Sigmoid colon (tissue), 6 donors: ENCODE measurements at regions not wholly inside any gene's neighbourhood (a gene's known extent, or its start where the extent isn't known, plus 50 kb on each side); places are given as distances from the start of the nearest gene placed in this dataset.

Source experiments
- DNase-seq: peaks from one replicate; pipeline ENCODE4 v3.0.0-alpha.2; 2019
- H3K27ac ChIP-seq, 4 donors: fragments of 200-600 bp; sonication (generic); one replicate each; pipeline ENCODE4 v1.5.1; 2016 to 2019; ENCODE audit warnings: mild to moderate bottlenecking in 1 of 4
- H3K27me3 ChIP-seq, 3 donors: fragments of 200-600 bp; sonication (generic); one replicate each; pipeline ENCODE4 v1.5.1; 2019; ENCODE audit warnings: mild to moderate bottlenecking in 1 of 3
- H3K36me3 ChIP-seq, 4 donors: fragments of 200-600 bp; sonication (generic); one replicate each; pipeline ENCODE4 v1.5.1; 2016 to 2019
- H3K4me1 ChIP-seq, 4 donors: fragments of 200-600 bp; sonication (generic); one replicate each; pipeline ENCODE4 v1.5.1; 2017 to 2019
- H3K4me3 ChIP-seq, 4 donors: fragments of 200-600 bp; sonication (generic); one replicate each; pipeline ENCODE4 v1.5.1; 2017 to 2019; ENCODE audit warnings: mild to moderate bottlenecking in 2 of 4, moderate library complexity in 1 of 4
- H3K9me3 ChIP-seq, 4 donors: fragments of 200-600 bp in 3 of 4; sonication (generic) in 3 of 4; one replicate each; pipeline versions ENCODE4 v1.5.1 to v1.6.1; 2013 to 2019
- CTCF ChIP-seq, 4 experiments: fragments of 450-650 bp in 3 of 4; fragments of 200-600 bp in 1 of 4; IDR thresholded peaks; one replicate each; pipeline ENCODE4 v1.5.1; 2016 to 2019; ENCODE audit warnings: antibody characterized with exemption in 4 of 4, mild to moderate bottlenecking in 3 of 4, moderate library complexity in 2 of 4
- EP300 ChIP-seq, 4 donors: sonication (generic); formaldehyde crosslinking; IDR thresholded peaks; one replicate each; pipeline ENCODE4 v1.6.1; 2017; ENCODE audit warnings: antibody characterized with exemption in 4 of 4
- POLR2A ChIP-seq, 2 donors: fragments of 450-650 bp; IDR thresholded peaks; one replicate each; pipeline ENCODE4 v1.6.1; 2016; ENCODE audit warnings: antibody characterized with exemption in 2 of 2, mild to moderate bottlenecking in 2 of 2, moderate library complexity in 2 of 2
- POLR2AphosphoS5 ChIP-seq, 4 donors: sonication (generic); formaldehyde crosslinking; IDR thresholded peaks; one replicate each; pipeline ENCODE4 v1.6.1; 2017; ENCODE audit warnings: antibody characterized with exemption in 4 of 4
- WGBS, 2 donors: extraction: QIAGEN DNeasy Blood & Tissue Kit; methylation state at CpG; one replicate each; pipeline ENCODE4 v1.1.7; 2013; 5-methylcytosine and 5-hydroxymethylcytosine counted together
- intact Hi-C: fragments of 100-400 bp; cut with DNase I; formaldehyde crosslinking; loops from one replicate; pipeline ENCODE4 v1.15.1; 2023
- donor health status: healthy with polysubstance abuse.
- donor health status: healthy.

- DNase-seq, result no peak
- H3K4me1 ChIP-seq, result no peaks in the 10 kb centered on the region
- intact Hi-C loops, result no loop called here
- H3K36me3 ChIP-seq, result no peaks in the 10 kb centered on the region
- WGBS, 2 donors, result 80 to 82% methylated on average over 14 of the region's 14 CpGs
- no peak overlapping the region for H3K27ac ChIP-seq
- H3K4me3 ChIP-seq, result no peak overlapping the region
- TF ChIP-seq POLR2AphosphoS5 (IDR thresholded peaks at IDR 0.05) (no peak), CTCF (IDR thresholded peaks at IDR 0.05) (no peak), EP300 (IDR thresholded peaks at IDR 0.05) (no peak), POLR2A (IDR thresholded peaks at IDR 0.05) (no peak)
- H3K27me3 ChIP-seq, result peaks cover 0 to 3% (median 0%) of the 10 kb centered on the region in 3 donors
- H3K9me3 ChIP-seq, result no peaks in the 10 kb centered on the region
Measured at GRCh38 chr12:125272383-125272933, 207.2 kb downstream of the AACS start.

GRCh38 chr12:125276567-125276966, 211.3 kb downstream of the AACS start:
- H3K4me1 ChIP-seq, result no peaks in the 10 kb centered on the region
- peaks cover 0 to 19% (median 0%) of the 10 kb centered on the region in 3 donors for H3K27me3 ChIP-seq
- no peak overlapping the region for H3K27ac ChIP-seq
- TF ChIP-seq EP300 (IDR thresholded peaks at IDR 0.05), result no peak
- no peak for TF ChIP-seq POLR2AphosphoS5 (IDR thresholded peaks at IDR 0.05)
- no peak for TF ChIP-seq CTCF (IDR thresholded peaks at IDR 0.05)
- no peak for TF ChIP-seq POLR2A (IDR thresholded peaks at IDR 0.05)
- H3K36me3 ChIP-seq, result no peaks in the 10 kb centered on the region
- no peak overlapping the region for H3K4me3 ChIP-seq
- H3K9me3 ChIP-seq, result no peaks in the 10 kb centered on the region
- DNase-seq, result no peak
- 53 to 65% methylated on average over 10 of the region's 10 CpGs for WGBS, 2 donors
- intact Hi-C loops, result no loop called here

GRCh38 chr12:125280482-125281377, 215.5 kb downstream of the AACS start:
- 20 to 28% methylated on average over 20 of the region's 20 CpGs for WGBS, 2 donors
- no peaks in the 10 kb centered on the region for H3K9me3 ChIP-seq
- DNase-seq, result no peak
- H3K4me3 ChIP-seq, result no peak overlapping the region
- H3K27ac ChIP-seq, result no peak overlapping the region
- H3K36me3 ChIP-seq, result no peaks in the 10 kb centered on the region
- H3K4me1 ChIP-seq, result no peaks in the 10 kb centered on the region
- intact Hi-C loops, result no loop called here
- TF ChIP-seq EP300 (IDR thresholded peaks at IDR 0.05) (no peak), CTCF (IDR thresholded peaks at IDR 0.05) (no peak), POLR2A (IDR thresholded peaks at IDR 0.05) (no peak), POLR2AphosphoS5 (IDR thresholded peaks at IDR 0.05) (no peak)
- H3K27me3 ChIP-seq, result peaks cover 0 to 19% (median 0%) of the 10 kb centered on the region in 3 donors

- no peak overlapping the region for H3K4me3 ChIP-seq
- no peak overlapping the region for H3K27ac ChIP-seq
- no peak for TF ChIP-seq POLR2AphosphoS5 (IDR thresholded peaks at IDR 0.05)
- no peak for TF ChIP-seq EP300 (IDR thresholded peaks at IDR 0.05)
- TF ChIP-seq CTCF (IDR thresholded peaks at IDR 0.05), result no peak
- no peak for TF ChIP-seq POLR2A (IDR thresholded peaks at IDR 0.05)
- intact Hi-C loops, result no loop called here
- H3K4me1 ChIP-seq, result no peaks in the 10 kb centered on the region
- WGBS, 2 donors, result 86 to 90% methylated on average over 7 of the region's 7 CpGs
- no peaks in the 10 kb centered on the region for H3K9me3 ChIP-seq
- peaks cover 0 to 16% (median 0%) of the 10 kb centered on the region in 3 donors for H3K27me3 ChIP-seq
- no peak for DNase-seq
- no peaks in the 10 kb centered on the region for H3K36me3 ChIP-seq
Measured at GRCh38 chr12:125282921-125283320, 217.7 kb downstream of the AACS start.
